ENCODE measurements at regions not wholly inside any gene's neighbourhood (a gene's known extent, or its start where the extent isn't known, plus 50 kb on each side); places are given as distances from the start of the nearest gene placed in this dataset.

DNA sequence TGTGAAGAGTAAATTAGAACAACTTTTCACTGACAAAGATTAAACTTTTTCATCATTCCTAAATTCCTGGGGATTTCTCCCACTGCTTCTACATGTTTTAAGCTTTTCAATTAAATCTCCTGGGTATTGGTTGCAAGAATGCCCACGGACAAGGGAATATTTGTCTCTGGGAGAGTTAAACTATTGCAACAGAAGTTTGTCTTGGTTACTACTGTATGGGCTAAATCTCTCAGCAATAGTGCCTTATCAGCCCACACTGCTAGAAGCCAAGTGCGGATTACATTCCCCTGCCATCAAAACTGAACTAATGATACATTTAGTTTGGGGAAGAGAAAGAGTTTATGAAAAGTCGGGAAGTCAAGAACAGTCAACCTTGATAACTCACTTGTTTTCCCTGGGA lies 528.2 kb upstream of the C9orf72 start:
- no peak for DNase-seq (ENCODE audit: low read depth, low spot score)
- TF ChIP-seq, protein P1, sequence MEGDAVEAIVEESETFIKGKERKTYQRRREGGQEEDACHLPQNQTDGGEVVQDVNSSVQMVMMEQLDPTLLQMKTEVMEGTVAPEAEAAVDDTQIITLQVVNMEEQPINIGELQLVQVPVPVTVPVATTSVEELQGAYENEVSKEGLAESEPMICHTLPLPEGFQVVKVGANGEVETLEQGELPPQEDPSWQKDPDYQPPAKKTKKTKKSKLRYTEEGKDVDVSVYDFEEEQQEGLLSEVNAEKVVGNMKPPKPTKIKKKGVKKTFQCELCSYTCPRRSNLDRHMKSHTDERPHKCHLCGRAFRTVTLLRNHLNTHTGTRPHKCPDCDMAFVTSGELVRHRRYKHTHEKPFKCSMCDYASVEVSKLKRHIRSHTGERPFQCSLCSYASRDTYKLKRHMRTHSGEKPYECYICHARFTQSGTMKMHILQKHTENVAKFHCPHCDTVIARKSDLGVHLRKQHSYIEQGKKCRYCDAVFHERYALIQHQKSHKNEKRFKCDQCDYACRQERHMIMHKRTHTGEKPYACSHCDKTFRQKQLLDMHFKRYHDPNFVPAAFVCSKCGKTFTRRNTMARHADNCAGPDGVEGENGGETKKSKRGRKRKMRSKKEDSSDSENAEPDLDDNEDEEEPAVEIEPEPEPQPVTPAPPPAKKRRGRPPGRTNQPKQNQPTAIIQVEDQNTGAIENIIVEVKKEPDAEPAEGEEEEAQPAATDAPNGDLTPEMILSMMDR (optimal IDR thresholded peaks at IDR 0.05 in 1 of 3, IDR thresholded peaks at IDR 0.05 in 1 of 3, conservative IDR thresholded peaks at IDR 0.05 in 1 of 3; ENCODE audit: extremely low read depth in 1 of 3, insufficient read depth in 2 of 3, low read length in 3 of 3) = no peak
- TF ChIP-seq EZH2 (IDR thresholded peaks at IDR 0.05; ENCODE audit: low read length) = no peak
- H3K4me1 ChIP-seq (ENCODE audit: control insufficient read depth, extremely low read depth, insufficient read depth, low read length) = no peaks in the 10 kb centered on the region
- dilution Hi-C loops (cut with MboI; ENCODE audit: extremely low pct_ligation_motif_present, low sequenced_read_pairs) = no loop called here
- H3K9ac ChIP-seq (ENCODE audit: control insufficient read depth, extremely low read depth, insufficient read depth, low read length) = no peak overlapping the region
- H3K36me3 ChIP-seq (ENCODE audit: control insufficient read depth in 2 of 2, extremely low read depth in 1 of 2, insufficient read depth in 2 of 2, low read length in 2 of 2) = no peaks in the 10 kb centered on the region
- H3K79me2 ChIP-seq (ENCODE audit: control insufficient read depth, insufficient read depth, low read length) = no peaks in the 10 kb centered on the region
- H3K4me2 ChIP-seq (ENCODE audit: control insufficient read depth, extremely low read depth, insufficient read depth, low read depth, low read length) = no peak overlapping the region
- no peak for FAIRE-seq
- H2AFZ ChIP-seq (ENCODE audit: control insufficient read depth, low read length) = no peak overlapping the region
- H4K20me1 ChIP-seq (ENCODE audit: control insufficient read depth, extremely low read depth, insufficient read depth, low read length) = no peaks in the 10 kb centered on the region
- H3K27ac ChIP-seq (ENCODE audit: control insufficient read depth, insufficient read depth, low read length) = no peak overlapping the region
- no peaks in the 10 kb centered on the region for H3K9me3 ChIP-seq (ENCODE audit: control insufficient read depth, low read depth, low read length)
- H3K4me3 ChIP-seq (ENCODE audit: control insufficient read depth in 2 of 3, extremely low read depth in 1 of 3, insufficient read depth in 2 of 3, low read depth in 1 of 3, low read length in 3 of 3) = no peak overlapping the region
- H3K27me3 ChIP-seq (ENCODE audit: control insufficient read depth, extremely low read depth, insufficient read depth, low read length) = no peaks in the 10 kb centered on the region
- no peaks in the 10 kb centered on the region for H3K9me1 ChIP-seq (ENCODE audit: control insufficient read depth, extremely low read depth, insufficient read depth, low read length)

DNA sequence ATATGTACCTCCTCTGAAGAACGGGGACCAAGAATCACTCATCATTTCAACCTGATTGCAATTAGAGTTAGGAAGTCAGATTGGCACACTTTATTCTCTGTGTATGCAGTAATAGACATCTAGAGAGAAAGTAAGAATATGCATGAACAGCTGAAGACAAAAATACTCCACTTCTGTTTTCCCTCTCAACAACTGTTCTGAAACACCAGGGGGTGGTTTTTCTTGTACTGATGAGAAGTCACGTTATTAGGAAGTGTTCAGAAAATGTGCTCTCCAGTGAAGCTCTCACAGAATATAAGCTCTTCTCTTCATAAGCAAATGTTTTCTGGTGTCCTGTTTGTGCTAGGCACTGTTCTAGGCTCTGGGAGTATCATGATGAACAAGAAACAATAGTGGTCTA lies 531.7 kb upstream of the C9orf72 start:
- no peaks in the 10 kb centered on the region for H3K79me2 ChIP-seq (ENCODE audit: control insufficient read depth, insufficient read depth, low read length)
- H3K4me1 ChIP-seq (ENCODE audit: control insufficient read depth, extremely low read depth, insufficient read depth, low read length) = no peaks in the 10 kb centered on the region
- no peak overlapping the region for H3K4me2 ChIP-seq (ENCODE audit: control insufficient read depth, extremely low read depth, insufficient read depth, low read depth, low read length)
- H3K9me1 ChIP-seq (ENCODE audit: control insufficient read depth, extremely low read depth, insufficient read depth, low read length) = no peaks in the 10 kb centered on the region
- no peaks in the 10 kb centered on the region for H3K27me3 ChIP-seq (ENCODE audit: control insufficient read depth, extremely low read depth, insufficient read depth, low read length)
- H3K9me3 ChIP-seq (ENCODE audit: control insufficient read depth, low read depth, low read length) = no peaks in the 10 kb centered on the region
- no peak overlapping the region for H3K4me3 ChIP-seq (ENCODE audit: control insufficient read depth in 2 of 3, extremely low read depth in 1 of 3, insufficient read depth in 2 of 3, low read depth in 1 of 3, low read length in 3 of 3)
- no peaks in the 10 kb centered on the region for H3K36me3 ChIP-seq (ENCODE audit: control insufficient read depth in 2 of 2, extremely low read depth in 1 of 2, insufficient read depth in 2 of 2, low read length in 2 of 2)
- DNase-seq (ENCODE audit: low read depth, low spot score) = no peak
- TF ChIP-seq, protein P1 (optimal IDR thresholded peaks at IDR 0.05 in 1 of 3, IDR thresholded peaks at IDR 0.05 in 1 of 3, conservative IDR thresholded peaks at IDR 0.05 in 1 of 3; ENCODE audit: extremely low read depth in 1 of 3, insufficient read depth in 2 of 3, low read length in 3 of 3) = no peak
- TF ChIP-seq EZH2 (IDR thresholded peaks at IDR 0.05; ENCODE audit: low read length) = no peak
- H3K9ac ChIP-seq (ENCODE audit: control insufficient read depth, extremely low read depth, insufficient read depth, low read length) = no peak overlapping the region
- dilution Hi-C loops (cut with MboI; ENCODE audit: extremely low pct_ligation_motif_present, low sequenced_read_pairs) = no loop called here
- no peak overlapping the region for H2AFZ ChIP-seq (ENCODE audit: control insufficient read depth, low read length)
- H4K20me1 ChIP-seq (ENCODE audit: control insufficient read depth, extremely low read depth, insufficient read depth, low read length) = no peaks in the 10 kb centered on the region
- FAIRE-seq = no peak
- no peak overlapping the region for H3K27ac ChIP-seq (ENCODE audit: control insufficient read depth, insufficient read depth, low read length)

Measured in keratinocyte (primary cell).